Thyroid gland (tissue), 4 donors: ENCODE measurements at regions not wholly inside any gene's neighbourhood (a gene's known extent, or its start where the extent isn't known, plus 50 kb on each side); places are given as distances from the start of the nearest gene placed in this dataset.

Source experiments
- POLR2A ChIP-seq, 2 donors: fragments of 450-650 bp; IDR thresholded peaks; one replicate each; pipeline ENCODE4 v1.6.1; 2017; ENCODE audit warnings: antibody characterized with exemption in 2 of 2, mild to moderate bottlenecking in 2 of 2, moderate library complexity in 1 of 2
- TF ChIP-seq, protein P1 (sequence below), 6 experiments: fragments of 200-600 bp in 3 of 6; fragments of 450-650 bp in 3 of 6; sonication (generic) in 3 of 6; IDR thresholded peaks; one replicate each; pipeline ENCODE4 v1.5.1; 2016 to 2019; ENCODE audit warnings: antibody characterized with exemption in 6 of 6, mild to moderate bottlenecking in 2 of 6, inconsistent platforms in 1 of 6, moderate library complexity in 1 of 6

DNA sequence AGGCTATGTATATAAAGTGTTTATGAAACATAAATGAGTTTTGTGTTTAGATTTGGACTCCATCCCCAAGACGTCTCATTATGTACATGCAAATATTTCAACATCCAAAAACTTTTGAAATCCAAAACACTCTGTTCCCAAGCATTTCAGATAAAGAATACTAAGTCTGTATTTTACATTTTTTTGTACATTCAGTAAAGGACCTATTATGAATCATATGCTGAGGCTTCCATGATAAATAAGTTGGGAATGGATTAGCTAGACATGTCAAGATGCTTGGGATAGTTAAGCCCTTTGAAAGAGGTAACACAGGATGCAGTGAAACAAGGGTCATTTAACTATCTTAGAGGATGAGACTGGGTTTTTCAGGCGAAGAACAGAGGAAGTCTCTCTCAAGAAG lies 262.9 kb downstream of the SNX13 start:
- TF ChIP-seq, protein P1, sequence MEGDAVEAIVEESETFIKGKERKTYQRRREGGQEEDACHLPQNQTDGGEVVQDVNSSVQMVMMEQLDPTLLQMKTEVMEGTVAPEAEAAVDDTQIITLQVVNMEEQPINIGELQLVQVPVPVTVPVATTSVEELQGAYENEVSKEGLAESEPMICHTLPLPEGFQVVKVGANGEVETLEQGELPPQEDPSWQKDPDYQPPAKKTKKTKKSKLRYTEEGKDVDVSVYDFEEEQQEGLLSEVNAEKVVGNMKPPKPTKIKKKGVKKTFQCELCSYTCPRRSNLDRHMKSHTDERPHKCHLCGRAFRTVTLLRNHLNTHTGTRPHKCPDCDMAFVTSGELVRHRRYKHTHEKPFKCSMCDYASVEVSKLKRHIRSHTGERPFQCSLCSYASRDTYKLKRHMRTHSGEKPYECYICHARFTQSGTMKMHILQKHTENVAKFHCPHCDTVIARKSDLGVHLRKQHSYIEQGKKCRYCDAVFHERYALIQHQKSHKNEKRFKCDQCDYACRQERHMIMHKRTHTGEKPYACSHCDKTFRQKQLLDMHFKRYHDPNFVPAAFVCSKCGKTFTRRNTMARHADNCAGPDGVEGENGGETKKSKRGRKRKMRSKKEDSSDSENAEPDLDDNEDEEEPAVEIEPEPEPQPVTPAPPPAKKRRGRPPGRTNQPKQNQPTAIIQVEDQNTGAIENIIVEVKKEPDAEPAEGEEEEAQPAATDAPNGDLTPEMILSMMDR (IDR thresholded peaks at IDR 0.05), result no peak
- TF ChIP-seq POLR2A (IDR thresholded peaks at IDR 0.05), result no peak
